Left cardiac atrium (tissue), 4 donors: ENCODE measurements at regions not wholly inside any gene's neighbourhood (a gene's known extent, or its start where the extent isn't known, plus 50 kb on each side); places are given as distances from the start of the nearest gene placed in this dataset.
"Not testable (repeated sequence)": the region's sequence is repeated elsewhere in the genome, so short reads cannot be mapped to it uniquely, and the experiment has no call there.

Source experiments
- ATAC-seq, 2 donors: fragments of 200-7000 bp; cut with Tn5 transposase; one replicate each; pipeline ENCODE4 v1.9.1; 2020; ENCODE audit warnings: mild to moderate bottlenecking in 2 of 2, moderate library complexity in 2 of 2
- DNase-seq: peaks from one replicate; pipeline ENCODE4 v3.0.0-alpha.2; 2020
- intact Hi-C, 2 donors: fragments of 100-400 bp; cut with DNase I; formaldehyde crosslinking; loops; one replicate each; pipeline versions ENCODE4 v1.14.1 to v1.15.1; 2022 to 2023
- donor health status: DM: no; HTN: yes; CAD: no.
- donor health status: DM: no; HTN: yes; CAD: no; lungs with severe emphysema.
- donor health status: DM: yes; HTN: yes; CAD: no.
- donor health status: Dilated cardiomyopathy.

- ATAC-seq, DNase-seq, intact Hi-C loops: not testable (repeated sequence)
These were observed 64.4 kb downstream of the TMEM200C start for GRCh38 chr18:5830902-5831301.

GRCh38 chr18:5828913-5829312 lies 66.4 kb downstream of the TMEM200C start:
- intact Hi-C loops = no loop called here
- no peak for DNase-seq
- no peak for ATAC-seq

- no peak for DNase-seq
- no peak for ATAC-seq
- intact Hi-C loops = no loop called here
These were observed 69.7 kb downstream of the TMEM200C start for GRCh38 chr18:5825663-5826062.

- no peak for DNase-seq
- intact Hi-C loops = no loop called here
- ATAC-seq = no peak
These were observed 70.8 kb downstream of the TMEM200C start for GRCh38 chr18:5824370-5824984.

GRCh38 chr18:5817816-5818215 lies 77.5 kb downstream of the TMEM200C start:
- DNase-seq = no peak
- ATAC-seq = no peak
- intact Hi-C loops = no loop called here

GRCh38 chr18:5806860-5807259 lies 88.5 kb downstream of the TMEM200C start:
- no peak for ATAC-seq

GRCh38 chr18:5787936-5788335 lies 107.4 kb downstream of the TMEM200C start:
- DNase-seq (no peak), ATAC-seq (no peak)
- intact Hi-C loops = no loop called here

More at GRCh38 chr18:5806860-5807259, 88.5 kb downstream of the TMEM200C start:
- intact Hi-C loops = no loop called here
- no peak for DNase-seq

GRCh38 chr18:5779922-5780321 lies 115.4 kb downstream of the TMEM200C start:
- ATAC-seq = no peak
- intact Hi-C loops = no loop called here
- DNase-seq = no peak

GRCh38 chr18:5772306-5773105 lies 122.8 kb downstream of the TMEM200C start:
- DNase-seq = no peak
- no peak for ATAC-seq
- intact Hi-C loops = no loop called here

- DNase-seq = no peak
- no peak for ATAC-seq
- intact Hi-C loops = no loop called here
These were observed 124.0 kb downstream of the TMEM200C start for GRCh38 chr18:5771343-5771742.

- ATAC-seq (no peak), DNase-seq (no peak)
- intact Hi-C loops = no loop called here
These were observed 125.1 kb downstream of the TMEM200C start for GRCh38 chr18:5770176-5770575.

GRCh38 chr18:5768454-5768853 lies 126.9 kb downstream of the TMEM200C start:
- intact Hi-C loops = no loop called here
- ATAC-seq (no peak), DNase-seq (no peak)

GRCh38 chr18:5759194-5759593 lies 136.1 kb downstream of the TMEM200C start:
- DNase-seq = no peak
- intact Hi-C loops = no loop called here
- no peak for ATAC-seq

- no peak for DNase-seq
- no peak for ATAC-seq
- intact Hi-C loops = no loop called here
These were observed 138.5 kb downstream of the TMEM200C start for GRCh38 chr18:5756823-5757222.

- ATAC-seq (no peak), DNase-seq (no peak)
- intact Hi-C loops = no loop called here
These were observed 147.6 kb downstream of the TMEM200C start for GRCh38 chr18:5747678-5748077.

GRCh38 chr18:5746844-5747243 lies 148.5 kb downstream of the TMEM200C start:
- no peak for ATAC-seq

GRCh38 chr18:5744659-5745058 lies 150.7 kb downstream of the TMEM200C start:
- no peak for ATAC-seq
- no peak for DNase-seq
- intact Hi-C loops = no loop called here

More at GRCh38 chr18:5746844-5747243, 148.5 kb downstream of the TMEM200C start:
- no peak for DNase-seq
- intact Hi-C loops = no loop called here

GRCh38 chr18:5738526-5738925 lies 156.8 kb downstream of the TMEM200C start:
- intact Hi-C loops = no loop called here
- ATAC-seq = no peak
- no peak for DNase-seq

- intact Hi-C loops = no loop called here
- ATAC-seq (no peak), DNase-seq (no peak)
These were observed 163.0 kb downstream of the TMEM200C start for GRCh38 chr18:5732318-5732717.

GRCh38 chr18:5729983-5730699 lies 165.2 kb downstream of the TMEM200C start:
- ATAC-seq (peak in 1 of 2 donors; percentile 74), DNase-seq (peak; percentile 70)
- intact Hi-C loops = no loop called here
